A673 (cell line): ENCODE measurements at regions not wholly inside any gene's neighbourhood (a gene's known extent, or its start where the extent isn't known, plus 50 kb on each side); places are given as distances from the start of the nearest gene placed in this dataset.

Experiments used
- EZH2 ChIP-seq: fragments of 200-600 bp; sonication (generic); IDR thresholded peaks from 2 replicates; pipeline ENCODE4 v1.6.1; 2017; ENCODE audit warnings: borderline replicate concordance, low read depth, mild to moderate bottlenecking, mixed read lengths, antibody characterized with exemption, low read length; ENCODE audit not compliant: poor library complexity, severe bottlenecking
- TF ChIP-seq, protein P1 (sequence below): fragments of 300-800, 200-600 bp; sonication (generic); conservative IDR thresholded peaks from 2 replicates; pipeline ENCODE4 v1.5.1; 2017; ENCODE audit warnings: low read depth, mild to moderate bottlenecking, antibody characterized with exemption, low read length, moderate library complexity, mixed read lengths

GRCh38 chrX:122245943-122246342 lies 938.1 kb upstream of the GRIA3 start:
- TF ChIP-seq, protein P1, sequence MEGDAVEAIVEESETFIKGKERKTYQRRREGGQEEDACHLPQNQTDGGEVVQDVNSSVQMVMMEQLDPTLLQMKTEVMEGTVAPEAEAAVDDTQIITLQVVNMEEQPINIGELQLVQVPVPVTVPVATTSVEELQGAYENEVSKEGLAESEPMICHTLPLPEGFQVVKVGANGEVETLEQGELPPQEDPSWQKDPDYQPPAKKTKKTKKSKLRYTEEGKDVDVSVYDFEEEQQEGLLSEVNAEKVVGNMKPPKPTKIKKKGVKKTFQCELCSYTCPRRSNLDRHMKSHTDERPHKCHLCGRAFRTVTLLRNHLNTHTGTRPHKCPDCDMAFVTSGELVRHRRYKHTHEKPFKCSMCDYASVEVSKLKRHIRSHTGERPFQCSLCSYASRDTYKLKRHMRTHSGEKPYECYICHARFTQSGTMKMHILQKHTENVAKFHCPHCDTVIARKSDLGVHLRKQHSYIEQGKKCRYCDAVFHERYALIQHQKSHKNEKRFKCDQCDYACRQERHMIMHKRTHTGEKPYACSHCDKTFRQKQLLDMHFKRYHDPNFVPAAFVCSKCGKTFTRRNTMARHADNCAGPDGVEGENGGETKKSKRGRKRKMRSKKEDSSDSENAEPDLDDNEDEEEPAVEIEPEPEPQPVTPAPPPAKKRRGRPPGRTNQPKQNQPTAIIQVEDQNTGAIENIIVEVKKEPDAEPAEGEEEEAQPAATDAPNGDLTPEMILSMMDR: no peak
- no peak for TF ChIP-seq EZH2
